ENCODE measurements at regions not wholly inside any gene's neighbourhood (a gene's known extent, or its start where the extent isn't known, plus 50 kb on each side); places are given as distances from the start of the nearest gene placed in this dataset.

- Histone ChIP-seq H3K36me3 (ENCODE audit: control insufficient read depth in 1 of 2, insufficient read depth in 2 of 2, low read length in 2 of 2) (no peaks in the 10 kb centered on the region), H3K4me2 (ENCODE audit: low read length) (no peak overlapping the region), H3K27me3 (ENCODE audit: insufficient read depth, low read length) (peaks cover under 1% of the 10 kb centered on the region; the same call in 1 of the 2 replicates), H3K9me2 (ENCODE audit: insufficient read depth) (no peaks in the 10 kb centered on the region), H3K4me1 (ENCODE audit: control insufficient read depth in 1 of 2, insufficient read depth in 2 of 2, low read length in 2 of 2) (no peaks in the 10 kb centered on the region), H3K79me2 (ENCODE audit: insufficient read depth, low read length) (no peaks in the 10 kb centered on the region), H3K9me3 (ENCODE audit: control insufficient read depth in 1 of 2, insufficient read depth in 1 of 2, low read depth in 1 of 2, low read length in 2 of 2) (no peaks in the 10 kb centered on the region), H4K20me1 (ENCODE audit: insufficient read depth) (no peaks in the 10 kb centered on the region), H2AFZ (ENCODE audit: low read depth, low read length, poor library complexity, severe bottlenecking) (no peak overlapping the region), H3K4me3 (replicated peaks in 1 of 2; ENCODE audit: low read depth in 1 of 2, low read length in 2 of 2) (no peak overlapping the region), H3K9ac (ENCODE audit: low read length) (no peak overlapping the region), H3K27ac (ENCODE audit: low read depth, low read length) (no peak overlapping the region)
- no peak for DNase-seq (ENCODE audit: low read depth, low spot score)
- ChIA-PET CTCF (no interaction called here), POLR2A (no interaction called here), RAD21 (ENCODE audit: low non-redundant PET in 1 of 2, low total read pairs in 2 of 2, uncharacterized antibody in 2 of 2, unreplicated experiment in 2 of 2) (no interaction called here)
- TF ChIP-seq CTCF (IDR thresholded peaks at IDR 0.05 in 2 of 3, conservative IDR thresholded peaks at IDR 0.05 in 1 of 3; ENCODE audit: borderline replicate concordance in 1 of 3, insufficient read depth in 1 of 3, low read depth in 2 of 3, low read length in 2 of 3) = no peak
- TF ChIP-seq JUND (IDR thresholded peaks at IDR 0.05) = no peak
- no peak for TF ChIP-seq RAD21 (IDR thresholded peaks at IDR 0.05; ENCODE audit: low read depth)
- TF ChIP-seq POLR2AphosphoS5 (IDR thresholded peaks at IDR 0.05; ENCODE audit: low read depth, low read length) = no peak
- no peak for TF ChIP-seq YY1 (IDR thresholded peaks at IDR 0.05; ENCODE audit: extremely low read depth, insufficient replicate concordance, low read depth, low read length)
- TF ChIP-seq CEBPB (IDR thresholded peaks at IDR 0.05; ENCODE audit: low read depth) = no peak
- TF ChIP-seq ATF3 (IDR thresholded peaks at IDR 0.05) = no peak
- TF ChIP-seq MAX (IDR thresholded peaks at IDR 0.05) = no peak
- TF ChIP-seq SIN3A (IDR thresholded peaks at IDR 0.05; ENCODE audit: low read depth) = no peak
- no peak for TF ChIP-seq CBX3 (IDR thresholded peaks at IDR 0.05; ENCODE audit: low read depth)
- TF ChIP-seq SRF (IDR thresholded peaks at IDR 0.05; ENCODE audit: low read depth) = no peak
- no peak for TF ChIP-seq EZH2phosphoT487 (IDR thresholded peaks at IDR 0.05; ENCODE audit: borderline replicate concordance)
- TF ChIP-seq TCF7L2 (IDR thresholded peaks at IDR 0.05; ENCODE audit: borderline replicate concordance, extremely low read depth, insufficient read depth, insufficient read length) = no peak
- TF ChIP-seq EZH2 (IDR thresholded peaks at IDR 0.05) = no peak
- no peak for TF ChIP-seq ZFX (IDR thresholded peaks at IDR 0.05)
- no peak for TF ChIP-seq FOSL1 (IDR thresholded peaks at IDR 0.05; ENCODE audit: low read depth)
- TF ChIP-seq ZNF274 (IDR thresholded peaks at IDR 0.05; ENCODE audit: low read depth, low read length) = no peak
- intact Hi-C loops (cut with micrococcal nuclease) = no loop called here
- BruUV-seq (replicated peaks) = no TSS peak
- ATAC-seq = no peak
Measured at GRCh38 chr19:30169196-30169900, 202.8 kb upstream of the ZNF536 start.
